NCI-H226 (cell line): ENCODE measurements at regions not wholly inside any gene's neighbourhood (a gene's known extent, or its start where the extent isn't known, plus 50 kb on each side); places are given as distances from the start of the nearest gene placed in this dataset.

Experiments
- DNase-seq: peaks from one replicate; pipeline ENCODE4 v3.0.0-alpha.2; 2015

- DNase-seq: no peak
These were observed 860.0 kb upstream of the NR2F2 start for GRCh38 chr15:95470529-95470928.

- peak; percentile 37 for DNase-seq
These were observed 859.4 kb upstream of the NR2F2 start for GRCh38 chr15:95470997-95471689.

- DNase-seq: no peak
These were observed 858.8 kb upstream of the NR2F2 start for GRCh38 chr15:95471690-95472086.

DNA sequence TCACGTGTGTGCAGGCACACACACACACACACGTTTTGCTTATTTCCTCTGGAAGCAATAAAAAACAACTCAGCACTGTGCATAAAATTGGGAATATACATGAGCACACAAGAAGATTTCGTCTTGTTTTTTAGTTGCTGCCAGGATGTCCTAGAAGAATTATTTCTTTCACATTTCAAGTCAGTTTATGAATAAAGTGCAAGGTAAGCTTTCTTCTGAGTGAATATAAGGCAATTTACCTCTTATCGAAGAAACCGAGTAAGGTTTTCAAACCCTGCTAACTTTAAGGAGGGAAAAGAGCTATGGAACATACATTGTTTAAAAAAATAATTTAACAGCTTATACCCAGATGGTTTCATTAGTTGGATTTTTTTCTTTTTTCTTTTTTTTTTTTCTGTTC, 855.4 kb upstream of the NR2F2 start:
- DNase-seq: no peak

DNA sequence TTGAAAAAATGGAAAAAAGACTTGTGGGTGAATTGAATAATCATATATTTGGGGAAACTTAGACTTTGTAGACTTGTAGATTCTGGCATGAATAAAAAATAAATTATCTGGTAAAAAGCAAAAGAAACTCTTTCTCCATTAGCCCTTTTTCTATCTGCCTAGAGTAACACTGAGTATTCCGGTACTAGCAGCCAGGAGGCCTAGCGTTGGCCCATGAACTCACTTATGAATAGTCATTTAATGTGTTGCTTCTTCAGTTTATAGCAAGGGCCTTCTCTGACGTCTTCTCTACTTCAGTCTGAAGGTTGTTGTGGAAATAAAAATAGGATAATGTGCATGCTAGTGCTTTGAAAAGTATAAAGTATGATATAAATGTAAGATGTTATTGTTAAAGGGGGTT, 851.2 kb upstream of the NR2F2 start:
- DNase-seq: no peak

DNA sequence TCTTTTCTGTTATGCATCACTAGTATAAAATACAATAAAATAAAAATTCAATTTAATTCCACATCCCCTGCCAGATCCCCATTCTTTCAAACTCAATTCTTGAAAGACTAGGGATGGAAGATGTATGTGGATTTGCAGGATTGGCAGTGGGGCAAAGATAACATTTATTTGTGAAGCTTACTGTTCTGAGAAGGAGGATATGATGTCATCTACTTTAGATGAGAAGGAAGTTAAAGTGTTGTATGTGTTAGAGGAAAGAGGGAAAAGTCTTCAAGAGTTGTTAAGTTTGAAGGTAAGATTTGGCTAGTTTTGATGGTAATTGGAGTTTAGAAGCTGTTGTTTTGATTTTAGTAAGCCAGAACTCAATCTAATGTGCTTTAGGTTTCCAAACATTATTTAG, 845.1 kb upstream of the NR2F2 start:
- peak; percentile 81 for DNase-seq

GRCh38 chr15:95486224-95486623, 844.3 kb upstream of the NR2F2 start:
- peak; percentile 88 for DNase-seq

DNA sequence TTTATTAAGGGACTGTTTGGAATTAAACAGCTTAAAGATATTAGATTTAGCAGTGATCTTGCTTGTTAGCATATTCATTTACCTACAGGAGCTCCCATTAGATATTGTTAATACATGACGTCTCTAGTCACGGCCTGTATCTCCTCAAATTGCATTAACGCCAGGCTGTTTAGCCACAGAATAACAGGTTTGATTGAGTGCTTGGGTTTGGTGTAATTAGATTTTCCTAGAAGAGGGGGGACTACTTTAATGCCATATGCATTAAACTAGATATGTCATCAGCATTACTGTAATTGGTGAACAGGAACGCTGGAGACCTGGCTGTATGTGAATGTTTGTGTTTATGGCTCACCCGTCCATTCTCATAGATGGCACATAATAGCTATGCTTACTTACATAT, 841.4 kb upstream of the NR2F2 start:
- no peak for DNase-seq

GRCh38 chr15:95492388-95493070, 838.0 kb upstream of the NR2F2 start:
- no peak for DNase-seq

- DNase-seq: no peak
These were observed 835.4 kb upstream of the NR2F2 start for GRCh38 chr15:95494971-95495541.

DNA sequence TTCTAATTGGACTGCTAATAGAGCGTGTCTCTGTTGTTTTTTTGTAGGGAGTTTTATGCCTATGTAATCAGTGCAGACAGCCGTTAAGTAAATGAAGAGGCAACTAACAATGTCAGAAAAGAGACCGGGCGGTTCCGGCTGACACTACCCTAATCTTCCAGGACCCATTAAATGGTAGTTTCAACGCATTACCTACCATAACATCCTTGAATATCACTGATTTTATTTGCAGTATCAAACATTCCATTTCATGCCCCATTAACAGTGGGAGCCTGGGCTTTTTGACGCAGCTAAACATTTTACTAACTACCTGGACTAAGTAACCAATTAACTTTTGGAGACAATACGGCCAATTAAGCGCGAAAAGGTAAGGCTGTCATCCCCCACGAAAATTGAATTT, 832.9 kb upstream of the NR2F2 start:
- no peak for DNase-seq

DNA sequence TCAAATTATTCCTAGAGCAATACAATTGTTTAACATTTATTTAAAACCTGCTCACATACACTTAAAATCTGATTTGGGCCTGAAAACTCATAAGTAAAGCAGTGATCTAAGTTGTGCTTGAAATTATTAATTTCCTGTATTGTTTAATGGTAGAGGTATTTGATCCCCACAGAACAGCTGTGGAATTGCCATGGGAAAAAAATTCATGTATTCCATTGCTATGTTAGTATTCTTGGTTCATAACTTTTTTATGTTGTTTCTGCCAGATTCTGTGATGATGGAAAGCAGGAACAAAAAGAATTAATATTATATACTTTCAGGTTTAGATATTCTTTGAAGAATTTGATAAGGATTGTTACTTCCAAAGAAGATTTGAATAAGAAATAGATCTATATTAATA, 831.5 kb upstream of the NR2F2 start:
- no peak for DNase-seq

GRCh38 chr15:95499397-95499796, 831.1 kb upstream of the NR2F2 start:
- DNase-seq: no peak

GRCh38 chr15:95501865-95502264, 828.6 kb upstream of the NR2F2 start:
- peak; percentile 31 for DNase-seq

- DNase-seq: no peak
These were observed 827.4 kb upstream of the NR2F2 start for GRCh38 chr15:95503107-95503506.

- DNase-seq: no peak
These were observed 826.8 kb upstream of the NR2F2 start for GRCh38 chr15:95503640-95504225.

DNA sequence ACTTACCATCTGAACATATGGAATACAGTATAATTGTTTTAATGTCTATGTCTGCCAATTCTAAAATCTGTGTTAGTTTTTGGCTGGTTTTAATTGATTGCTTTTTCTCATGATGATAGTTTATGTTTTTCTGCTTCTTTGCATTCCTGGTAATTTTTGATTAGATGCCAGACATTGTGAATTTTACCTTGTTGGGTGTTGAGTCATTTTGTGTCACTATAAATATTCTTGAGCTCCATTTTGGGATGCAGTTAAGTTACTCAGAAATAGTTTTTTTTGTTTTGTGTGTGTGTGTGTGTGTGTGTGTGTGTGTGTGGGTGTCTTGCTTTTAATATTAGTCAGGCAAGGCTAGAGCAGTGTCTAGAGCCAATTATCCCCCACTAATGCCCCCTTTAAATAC, 818.8 kb upstream of the NR2F2 start:
- no peak for DNase-seq

- DNase-seq: no peak
These were observed 817.6 kb upstream of the NR2F2 start for GRCh38 chr15:95512906-95513305.

DNA sequence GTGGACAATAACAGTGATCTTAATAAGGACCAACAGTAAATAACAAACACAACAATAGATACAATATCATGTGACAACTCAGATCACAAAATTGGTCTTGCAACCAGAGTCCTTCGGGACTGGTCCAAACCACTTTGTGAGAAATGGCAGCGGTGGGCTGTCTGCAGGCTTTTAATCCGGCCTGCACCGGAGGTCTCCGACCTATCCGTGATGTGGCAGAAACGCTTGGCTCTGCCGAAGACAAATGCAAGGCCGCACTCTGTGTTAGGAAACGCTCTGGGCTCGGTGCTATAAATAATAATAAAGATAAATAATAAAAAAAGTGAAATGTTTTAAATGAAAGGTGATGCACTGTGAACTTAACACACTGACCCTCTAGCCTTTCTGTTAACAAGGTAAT, 810.6 kb upstream of the NR2F2 start:
- DNase-seq: no peak

- no peak for DNase-seq
These were observed 810.0 kb upstream of the NR2F2 start for GRCh38 chr15:95520511-95520910.

DNA sequence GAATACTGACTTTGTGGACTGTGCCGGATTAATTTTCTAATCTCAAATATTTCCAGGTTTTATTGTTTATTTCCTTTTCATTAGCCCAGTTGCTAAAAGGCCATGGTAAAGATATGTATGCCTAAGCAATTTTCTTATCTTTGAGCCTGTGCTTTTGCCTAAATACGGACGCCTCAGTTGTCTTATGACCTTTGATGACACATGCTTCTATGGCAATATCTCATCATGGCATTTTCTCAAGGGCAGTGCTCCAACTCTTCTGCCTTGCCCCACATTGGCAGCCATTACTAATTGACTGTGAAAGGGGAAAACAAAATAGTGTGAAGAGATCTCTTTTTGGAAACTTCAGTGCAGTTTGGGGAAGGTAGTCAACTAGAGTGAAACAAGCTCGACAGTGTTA, 809.6 kb upstream of the NR2F2 start:
- DNase-seq: no peak

- DNase-seq: peak; percentile 9
These were observed 808.0 kb upstream of the NR2F2 start for GRCh38 chr15:95522533-95522932.

GRCh38 chr15:95528920-95529319, 801.6 kb upstream of the NR2F2 start:
- no peak for DNase-seq

- no peak for DNase-seq
These were observed 793.9 kb upstream of the NR2F2 start for GRCh38 chr15:95536638-95537037.
